GM18909 (cell line): ENCODE measurements at regions not wholly inside any gene's neighbourhood (a gene's known extent, or its start where the extent isn't known, plus 50 kb on each side); places are given as distances from the start of the nearest gene placed in this dataset.
"Not testable (repeated sequence)": the region's sequence is repeated elsewhere in the genome, so short reads cannot be mapped to it uniquely, and the experiment has no call there.

ENCODE experiments used
- ATAC-seq: cut with Tn5 transposase; IDR thresholded peaks from one replicate; pipeline ENCODE4 v1.9.1; 2021; ENCODE audit warnings: mild to moderate bottlenecking; ENCODE audit not compliant: unreplicated experiment, poor library complexity

DNA sequence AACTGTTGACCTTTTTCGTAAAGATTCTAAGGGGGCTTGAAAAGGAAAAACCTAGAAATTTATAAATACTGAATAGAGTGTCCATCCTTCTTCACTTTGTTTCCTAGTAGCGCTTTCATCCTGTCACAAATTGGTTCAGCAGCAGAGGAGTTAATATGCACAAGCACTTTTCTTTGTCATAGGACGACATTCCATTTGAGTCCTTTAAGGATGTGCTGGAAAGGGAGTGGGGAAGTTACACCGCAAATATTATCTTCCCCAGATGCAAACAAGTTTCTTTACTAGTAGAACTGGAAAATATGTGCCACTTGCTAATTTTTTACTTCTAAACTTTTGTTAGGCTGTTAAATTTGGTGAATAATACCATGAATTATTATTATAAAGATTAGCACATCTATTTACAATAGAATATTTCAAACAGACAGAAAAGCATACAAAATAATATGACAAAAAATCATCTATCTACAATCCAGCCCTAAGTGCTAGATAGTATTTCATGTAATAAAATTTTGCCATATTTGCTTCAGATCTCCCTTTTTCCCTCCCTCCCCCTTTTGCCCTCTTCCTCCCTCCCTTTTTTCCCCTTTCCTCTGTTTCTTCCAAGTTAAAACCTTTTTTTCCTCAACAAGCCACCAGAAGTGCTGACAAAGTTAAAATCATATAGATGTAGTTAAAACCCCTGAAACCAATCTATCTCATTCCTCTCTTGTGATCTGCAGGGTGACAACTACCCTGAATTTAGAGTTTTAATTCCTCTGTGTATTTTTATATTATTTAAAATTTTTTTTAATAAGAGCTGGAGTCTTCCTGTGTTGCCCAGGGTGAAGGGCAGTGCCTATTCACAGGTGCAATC is 50.5 kb upstream of the MAP4K3 start:
- ATAC-seq = no peak

DNA sequence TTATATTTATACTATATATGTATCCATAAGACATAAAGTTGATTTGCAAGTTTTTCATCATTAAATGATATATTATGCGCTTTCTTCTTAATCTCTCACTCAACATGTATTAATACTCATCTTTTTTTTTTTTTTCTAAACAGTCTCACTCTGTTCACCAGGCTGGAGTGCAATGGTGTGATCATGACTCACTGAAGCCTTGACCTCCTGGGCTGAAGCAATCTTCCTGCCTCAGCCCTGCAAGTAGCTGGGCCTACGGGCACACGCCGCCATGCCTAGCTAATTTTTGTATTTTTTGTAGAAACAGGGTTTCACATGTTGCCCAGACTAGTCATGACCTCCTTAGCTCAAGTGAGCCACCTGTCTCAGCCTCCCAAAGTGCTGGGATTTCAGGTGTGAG is 51.4 kb upstream of the MAP4K3 start:
- no peak for ATAC-seq

DNA sequence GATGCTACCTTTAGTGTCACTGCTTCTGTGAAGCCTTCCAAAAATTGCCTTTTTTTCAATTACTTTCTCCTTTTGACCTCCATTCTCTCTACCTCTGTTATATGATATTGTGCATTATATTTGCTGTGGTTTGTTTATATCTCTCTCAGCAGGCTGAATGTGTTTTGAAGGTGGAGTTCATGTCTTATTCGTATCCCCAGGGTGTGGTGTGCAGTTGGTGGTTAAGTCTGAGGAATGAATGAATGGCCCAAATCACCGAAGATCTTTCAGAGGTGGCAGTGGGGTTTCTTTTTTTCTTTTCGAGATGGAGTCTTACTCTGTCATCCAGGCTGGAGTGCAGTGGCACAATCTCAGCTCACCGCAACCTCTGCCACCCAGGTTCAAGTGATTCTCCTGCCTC is 53.5 kb upstream of the MAP4K3 start:
- no peak for ATAC-seq

DNA sequence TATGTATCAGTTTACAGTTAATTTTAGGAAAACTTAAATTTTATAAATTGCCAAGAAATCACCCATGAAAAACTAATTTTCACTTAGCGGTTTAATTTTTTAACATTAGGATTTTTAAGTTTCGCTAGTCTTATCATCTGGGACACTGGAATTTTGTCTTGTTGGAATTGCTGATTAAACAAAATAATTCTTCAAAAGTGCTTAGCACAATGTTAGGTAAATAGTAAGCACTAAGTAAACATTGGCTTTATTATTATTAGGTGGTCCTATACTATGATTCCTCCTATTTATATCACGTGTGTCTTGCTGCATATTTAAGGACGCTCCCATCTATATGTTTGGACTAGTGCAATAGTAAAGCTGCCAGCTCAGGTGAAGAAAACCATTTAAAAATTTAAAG is 54.6 kb upstream of the MAP4K3 start:
- peak; percentile 13 for ATAC-seq

DNA sequence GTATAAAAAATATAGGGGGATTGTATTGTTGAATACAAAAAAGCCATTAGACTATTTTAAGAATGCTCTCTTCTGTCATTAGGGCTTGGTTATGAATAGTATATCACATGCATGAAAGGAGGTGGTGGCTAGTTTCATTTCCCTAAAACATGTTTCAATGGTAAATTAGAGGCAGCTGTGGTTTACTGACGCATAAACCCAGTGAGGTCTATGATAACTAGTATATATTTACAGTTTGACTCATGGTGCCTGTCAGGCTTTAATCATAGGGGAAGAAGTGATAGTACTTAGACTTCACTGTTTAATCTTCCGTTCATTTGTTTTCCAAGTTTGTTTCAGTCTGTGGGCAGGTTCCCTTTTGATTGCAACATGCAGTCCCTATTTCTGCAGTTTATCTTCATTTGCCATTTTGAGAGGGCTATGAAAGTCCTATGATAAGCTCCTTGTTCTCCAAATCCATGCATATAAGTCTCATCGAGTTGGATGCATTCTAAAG is 55.1 kb upstream of the MAP4K3 start:
- peak; percentile 97 for ATAC-seq

DNA sequence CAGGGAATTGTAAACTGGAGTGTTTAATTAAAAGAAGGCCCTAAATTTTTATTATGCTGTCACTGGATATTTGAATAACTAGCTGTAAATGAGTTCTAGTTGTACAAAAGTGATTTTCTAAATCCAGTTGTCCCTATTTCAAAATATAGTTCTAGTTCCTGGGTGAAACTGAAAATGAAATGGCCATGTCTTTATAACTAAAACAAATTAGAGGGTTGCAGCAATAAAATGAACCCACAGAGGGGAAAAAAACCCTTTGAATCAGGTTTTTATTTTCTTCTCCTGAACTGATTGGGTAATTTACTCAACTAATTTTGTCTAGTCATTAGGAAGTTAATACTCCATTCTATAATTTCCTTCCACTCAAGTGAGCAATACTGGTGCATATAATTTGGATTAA is 55.6 kb upstream of the MAP4K3 start:
- ATAC-seq = no peak

DNA sequence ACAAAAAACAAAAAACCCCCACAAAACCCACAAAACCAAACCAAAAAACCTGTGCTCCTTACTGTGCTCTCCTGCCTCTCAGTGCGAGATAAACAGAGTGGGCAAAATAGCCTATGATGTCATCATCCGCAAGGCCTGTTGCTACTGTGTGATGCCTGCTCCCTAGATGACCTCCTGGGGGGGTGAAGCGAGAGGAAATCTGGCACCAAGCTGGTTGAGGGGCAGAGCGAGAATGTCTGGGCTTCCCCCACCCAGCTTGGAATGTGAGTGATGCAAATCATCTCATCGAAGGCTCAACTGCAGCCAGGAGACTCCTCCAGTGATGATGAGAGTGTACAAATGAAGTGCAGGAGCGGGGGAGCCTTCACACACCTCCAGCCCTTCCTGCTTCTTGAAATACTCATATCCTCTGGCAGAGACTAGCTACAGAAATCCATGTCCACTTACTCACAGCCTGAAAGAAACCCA is 57.7 kb upstream of the MAP4K3 start:
- ATAC-seq = peak; percentile 70

DNA sequence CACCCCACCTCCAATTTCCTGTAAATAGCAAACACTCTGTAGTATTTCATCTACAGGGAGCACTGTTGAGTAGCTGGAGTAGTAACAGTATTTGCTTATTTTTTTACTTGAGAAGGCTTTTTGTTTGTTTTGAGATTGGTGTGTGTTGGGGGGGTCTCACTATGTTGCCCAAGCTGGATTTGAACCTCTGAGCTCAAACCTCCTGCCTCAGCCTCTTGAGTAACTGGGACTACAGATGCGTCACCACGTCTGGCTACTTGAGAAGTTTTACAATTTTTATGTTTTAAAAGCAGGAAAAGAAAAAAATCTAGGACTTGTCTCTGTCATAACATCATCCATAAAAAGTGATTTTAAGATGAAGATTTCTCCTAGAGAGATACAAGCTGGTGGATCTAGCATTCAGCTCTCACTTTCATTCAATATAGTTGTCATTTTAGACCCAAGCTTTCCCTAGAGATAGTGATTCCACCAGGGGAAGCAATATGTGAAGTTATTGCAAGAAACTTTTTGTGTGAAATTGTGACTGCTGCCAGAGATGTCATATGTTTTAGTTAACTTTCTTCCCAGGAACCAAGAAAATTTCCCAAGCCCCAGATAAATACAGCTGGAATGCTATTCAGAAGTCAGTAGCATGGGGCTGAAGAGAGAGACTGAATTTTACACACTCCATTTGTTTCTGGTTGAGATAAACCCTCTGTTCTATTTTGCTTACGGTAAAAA is 60.2 kb upstream of the MAP4K3 start:
- ATAC-seq = no peak

DNA sequence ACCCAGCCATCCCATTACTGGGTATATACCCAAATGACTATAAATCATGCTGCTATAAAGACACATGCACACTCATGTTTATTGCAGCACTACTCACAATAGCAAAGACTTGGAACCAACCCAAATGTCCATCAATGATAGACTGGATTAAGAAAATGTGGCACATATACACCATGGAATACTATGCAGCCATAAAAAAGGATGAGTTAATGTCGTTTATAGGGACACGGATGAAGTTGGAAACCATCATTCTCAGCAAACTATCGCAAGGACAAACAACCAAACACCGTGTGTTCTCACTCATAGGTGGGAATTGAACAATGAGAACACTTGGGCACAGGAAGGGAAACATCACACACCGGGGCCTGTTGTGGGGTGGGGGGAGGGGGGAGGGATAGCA is 61.1 kb upstream of the MAP4K3 start:
- ATAC-seq = not testable (repeated sequence)

DNA sequence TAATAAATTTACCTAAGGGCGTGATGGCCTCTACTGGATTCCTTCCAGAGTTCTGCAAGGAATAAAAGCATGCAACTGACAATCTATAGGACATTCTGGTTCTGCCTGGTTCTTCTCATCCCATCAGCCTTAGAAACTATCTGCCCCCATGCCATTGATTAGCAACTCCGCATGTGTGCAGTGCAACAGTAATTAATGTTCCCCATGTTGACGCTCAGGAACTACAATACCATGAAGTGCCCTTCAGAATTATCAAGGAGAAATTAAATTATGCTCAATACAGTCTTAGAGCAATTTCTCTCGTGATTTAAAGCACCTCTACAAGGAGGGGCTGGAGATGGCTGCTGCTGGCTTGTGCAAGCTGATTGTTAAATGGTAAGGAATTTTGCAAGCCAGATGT is 61.7 kb upstream of the MAP4K3 start:
- ATAC-seq = no peak

DNA sequence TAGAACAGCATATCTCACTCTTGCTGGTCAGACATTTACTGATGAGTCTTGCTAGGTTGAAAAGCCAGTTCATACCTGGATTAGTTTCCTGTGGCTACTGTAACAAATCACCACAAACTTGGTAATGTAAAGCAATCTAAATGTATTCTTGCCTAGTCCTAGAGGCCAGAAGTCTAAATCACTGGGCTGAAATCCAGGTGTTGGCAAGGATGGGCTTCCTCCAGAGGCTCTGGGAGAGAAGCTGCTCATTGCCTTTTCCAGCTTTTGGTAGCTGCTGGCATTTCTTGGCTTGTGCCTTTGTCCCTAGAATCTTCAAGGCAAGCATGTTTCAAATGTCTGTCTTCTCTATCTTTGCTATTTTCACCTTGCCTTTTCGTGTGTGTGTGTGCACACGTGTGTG is 62.3 kb upstream of the MAP4K3 start:
- ATAC-seq = no peak

DNA sequence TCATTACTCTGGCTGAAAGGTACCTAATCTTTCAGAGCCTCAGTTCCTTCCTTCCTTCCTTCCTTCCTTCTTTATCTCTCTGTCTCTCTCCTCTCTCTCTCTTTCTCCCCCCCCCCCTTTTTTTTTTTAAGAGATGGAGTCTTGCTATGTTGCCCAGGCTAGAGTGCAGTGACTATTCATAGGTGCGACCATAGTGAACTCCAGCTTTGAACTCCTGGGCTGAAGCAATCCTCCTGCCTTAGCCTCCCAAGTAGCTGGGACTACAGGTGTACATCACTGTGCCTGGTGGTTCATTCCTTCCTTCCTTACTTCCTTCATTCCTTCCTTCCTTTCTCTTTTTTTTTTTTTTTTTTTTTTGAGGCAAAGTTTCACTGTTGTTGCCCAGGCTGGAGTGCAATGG is 64.3 kb upstream of the MAP4K3 start:
- ATAC-seq = no peak

DNA sequence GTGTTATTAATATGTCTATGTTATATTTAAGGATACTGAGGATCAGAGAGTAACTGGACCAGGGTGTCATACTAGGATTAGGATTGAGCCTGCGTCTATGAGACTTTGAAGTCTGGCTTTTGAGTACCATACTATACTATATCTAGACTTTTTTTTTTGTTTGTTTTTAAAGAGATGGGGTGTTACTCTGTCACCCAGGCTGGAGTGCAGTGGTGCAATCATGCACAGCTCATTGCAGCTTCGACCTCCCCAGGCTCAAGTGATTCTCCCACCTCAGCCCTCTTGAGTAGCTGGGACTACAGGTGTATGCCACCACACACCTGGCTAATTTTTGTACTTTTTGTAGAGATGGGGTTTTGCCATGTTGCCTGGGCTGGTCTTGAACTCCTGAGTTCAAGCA is 66.2 kb upstream of the MAP4K3 start:
- ATAC-seq = no peak

DNA sequence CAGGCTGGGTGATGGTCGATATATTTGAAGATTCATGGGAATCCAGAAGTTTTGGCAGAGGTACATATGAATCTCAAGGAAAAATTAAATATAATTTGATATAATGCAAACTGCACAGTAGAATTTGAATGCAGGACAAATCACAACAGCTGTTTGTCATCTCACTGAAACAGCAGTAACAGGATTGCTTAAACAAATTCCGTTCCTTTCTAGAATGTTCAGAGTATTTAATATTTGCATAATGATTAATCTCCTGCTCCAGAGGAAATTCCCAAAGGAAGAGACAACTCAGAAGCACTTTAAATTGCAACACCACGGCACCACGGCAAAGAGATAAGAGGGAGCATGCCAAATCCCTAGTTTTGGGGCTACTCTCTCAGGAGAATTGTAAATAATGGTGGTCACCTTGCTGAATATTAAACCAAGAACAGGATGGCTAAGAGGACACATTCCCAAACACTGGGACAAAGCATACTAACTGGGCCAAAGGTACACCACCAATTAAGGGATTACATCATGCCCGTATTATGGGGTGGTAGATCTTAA is 67.8 kb upstream of the MAP4K3 start:
- ATAC-seq = no peak

DNA sequence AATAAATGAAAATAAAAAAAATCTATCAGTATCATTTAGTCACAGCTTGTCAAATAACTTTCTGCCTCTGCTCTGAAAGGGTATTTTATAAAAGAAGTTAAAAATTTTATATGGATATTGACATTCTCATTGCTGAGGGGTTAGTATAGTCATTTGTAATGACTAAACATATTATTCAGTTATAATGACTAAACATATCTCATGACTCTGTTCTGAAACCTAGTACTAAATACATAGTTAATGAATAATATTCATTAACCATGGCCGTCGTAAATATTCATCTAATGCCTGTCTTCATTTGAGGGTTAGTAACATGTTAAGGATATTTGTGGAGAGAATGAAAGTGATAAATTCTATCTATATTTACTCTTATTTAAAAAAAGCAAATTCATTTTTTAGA is 69.1 kb upstream of the MAP4K3 start:
- peak; percentile 81 for ATAC-seq

DNA sequence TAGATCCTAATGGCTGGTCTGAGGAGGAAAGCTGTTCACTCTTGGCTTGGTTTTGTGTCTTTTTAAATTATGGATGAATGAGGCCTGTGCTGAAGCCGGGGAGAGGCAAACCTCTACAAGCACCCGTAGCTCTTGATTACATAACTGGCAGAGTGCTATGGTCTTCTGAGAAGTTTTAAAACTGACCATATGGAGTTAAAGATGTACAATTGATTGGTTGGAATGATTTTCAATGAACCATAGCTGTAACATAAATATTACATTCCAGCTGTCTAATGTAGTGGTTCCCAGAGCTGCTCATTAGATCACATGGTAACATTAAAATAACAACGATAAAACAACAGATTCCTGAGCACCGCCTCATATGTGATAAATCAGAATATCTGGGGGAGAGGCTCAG is 71.1 kb upstream of the MAP4K3 start:
- ATAC-seq = no peak

DNA sequence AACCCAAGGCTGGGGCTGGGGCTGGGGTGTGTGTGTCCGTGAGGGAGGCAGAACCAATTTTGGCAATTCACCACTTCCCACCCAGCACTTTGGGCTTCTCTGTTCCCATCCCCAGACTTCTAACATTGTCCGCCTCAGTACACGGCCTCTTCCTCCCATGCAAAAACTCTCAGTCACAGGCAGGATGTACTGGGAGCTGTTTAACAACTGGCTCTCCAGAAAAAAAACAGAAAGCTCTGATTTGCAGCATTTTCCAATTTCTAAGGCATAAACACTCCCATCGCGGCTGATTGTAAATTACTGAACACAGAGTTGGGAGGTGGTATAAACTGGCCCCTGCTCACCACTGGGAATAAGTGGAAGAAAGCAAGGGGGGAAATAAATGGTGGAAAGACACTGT is 73.1 kb upstream of the MAP4K3 start:
- no peak for ATAC-seq

DNA sequence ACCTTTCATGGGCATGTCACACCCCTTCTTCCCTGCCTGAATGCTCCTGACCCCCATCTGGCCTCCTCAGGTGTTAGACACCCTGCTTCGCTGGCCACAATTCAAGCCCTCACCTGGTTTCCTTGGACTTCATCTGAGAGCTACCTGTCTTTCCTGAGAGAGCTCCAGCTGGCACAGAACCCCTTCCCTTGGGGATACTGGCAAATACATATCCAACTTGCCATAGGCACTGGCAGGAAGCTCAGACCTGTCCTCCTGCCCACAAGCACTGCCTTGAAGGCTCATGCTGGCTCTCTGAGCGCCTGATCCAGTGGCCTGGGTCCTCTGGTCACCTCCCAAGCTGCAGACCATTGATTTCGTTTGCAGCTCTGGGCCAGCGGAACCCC is 74.1 kb upstream of the MAP4K3 start:
- no peak for ATAC-seq

DNA sequence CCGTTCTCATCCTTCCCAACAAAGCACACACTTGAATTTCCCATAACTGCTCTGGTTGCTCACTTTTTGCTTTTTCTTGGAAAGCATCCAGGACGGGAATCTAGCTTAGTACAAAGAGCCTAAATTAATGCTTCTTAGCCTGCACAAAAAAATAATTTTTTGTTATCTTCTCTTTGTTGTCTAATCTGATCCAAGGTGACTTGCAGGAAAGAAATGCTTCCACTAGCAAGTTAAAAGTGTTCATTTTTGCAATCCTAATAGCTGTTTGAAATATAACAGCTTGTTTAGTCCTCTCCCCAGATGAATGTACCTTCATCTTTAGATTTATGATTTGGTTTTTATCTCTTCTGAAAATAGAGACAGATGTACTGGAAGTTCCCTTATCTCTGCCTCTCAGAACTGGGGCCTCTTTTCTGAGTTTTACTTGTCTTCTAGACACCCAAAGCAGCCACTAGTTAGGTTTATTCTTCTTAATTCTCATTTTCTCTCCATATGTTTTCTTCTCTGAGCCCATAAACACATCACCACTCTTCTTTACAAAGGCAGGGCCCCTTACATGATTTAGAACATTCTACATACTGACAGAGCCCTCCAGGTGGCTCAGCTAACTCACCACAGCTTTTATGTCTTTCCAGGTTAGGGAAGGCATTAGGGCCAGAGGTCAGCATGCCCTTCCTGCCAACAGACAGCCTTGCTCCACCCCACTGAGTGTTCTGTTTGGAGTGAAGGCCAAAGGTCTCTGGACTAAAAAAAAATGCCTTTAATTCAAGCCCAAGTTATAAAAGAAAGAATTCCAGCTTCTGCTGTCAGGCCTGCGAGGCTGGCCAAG is 74.7 kb upstream of the MAP4K3 start:
- ATAC-seq = no peak

DNA sequence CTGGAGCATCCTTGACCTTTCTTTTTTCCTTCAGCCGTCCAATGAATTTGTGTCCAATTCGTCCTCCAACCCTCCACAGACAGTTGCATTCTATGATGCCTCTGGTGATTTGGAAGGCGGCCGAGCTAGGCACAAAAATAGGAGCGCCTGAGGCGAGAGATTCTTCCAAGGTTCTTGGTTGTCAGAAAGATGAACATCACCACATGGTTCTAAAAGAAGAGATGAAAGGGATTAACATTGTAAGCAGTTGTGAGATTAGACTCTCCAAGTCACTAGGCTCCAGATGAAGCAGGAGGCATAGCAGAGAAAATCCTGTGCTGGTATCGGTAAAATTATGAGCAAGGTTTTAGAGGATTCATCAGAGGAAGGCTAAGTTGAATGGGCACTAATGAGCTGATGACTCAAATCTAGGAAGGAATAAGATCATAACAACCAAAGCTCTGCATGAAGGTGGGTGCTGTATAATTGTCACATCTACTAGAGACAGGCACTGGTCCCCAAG is 75.4 kb upstream of the MAP4K3 start:
- no peak for ATAC-seq
